ENCODE measurements at regions not wholly inside any gene's neighbourhood (a gene's known extent, or its start where the extent isn't known, plus 50 kb on each side); places are given as distances from the start of the nearest gene placed in this dataset.

GRCh38 chr16:19935694-19936093 lies 51.0 kb upstream of the GPRC5B start:
- TF ChIP-seq, protein P1, sequence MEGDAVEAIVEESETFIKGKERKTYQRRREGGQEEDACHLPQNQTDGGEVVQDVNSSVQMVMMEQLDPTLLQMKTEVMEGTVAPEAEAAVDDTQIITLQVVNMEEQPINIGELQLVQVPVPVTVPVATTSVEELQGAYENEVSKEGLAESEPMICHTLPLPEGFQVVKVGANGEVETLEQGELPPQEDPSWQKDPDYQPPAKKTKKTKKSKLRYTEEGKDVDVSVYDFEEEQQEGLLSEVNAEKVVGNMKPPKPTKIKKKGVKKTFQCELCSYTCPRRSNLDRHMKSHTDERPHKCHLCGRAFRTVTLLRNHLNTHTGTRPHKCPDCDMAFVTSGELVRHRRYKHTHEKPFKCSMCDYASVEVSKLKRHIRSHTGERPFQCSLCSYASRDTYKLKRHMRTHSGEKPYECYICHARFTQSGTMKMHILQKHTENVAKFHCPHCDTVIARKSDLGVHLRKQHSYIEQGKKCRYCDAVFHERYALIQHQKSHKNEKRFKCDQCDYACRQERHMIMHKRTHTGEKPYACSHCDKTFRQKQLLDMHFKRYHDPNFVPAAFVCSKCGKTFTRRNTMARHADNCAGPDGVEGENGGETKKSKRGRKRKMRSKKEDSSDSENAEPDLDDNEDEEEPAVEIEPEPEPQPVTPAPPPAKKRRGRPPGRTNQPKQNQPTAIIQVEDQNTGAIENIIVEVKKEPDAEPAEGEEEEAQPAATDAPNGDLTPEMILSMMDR (IDR thresholded peaks at IDR 0.05; ENCODE audit: insufficient read depth, low read length, poor library complexity, severe bottlenecking) = no peak
- no peak for TF ChIP-seq EZH2phosphoT487 (conservative IDR thresholded peaks at IDR 0.05; ENCODE audit: low read length)
